Neural cell (in vitro differentiated cells): ENCODE measurements at regions not wholly inside any gene's neighbourhood (a gene's known extent, or its start where the extent isn't known, plus 50 kb on each side); places are given as distances from the start of the nearest gene placed in this dataset.

ENCODE experiments used
- H2AFZ ChIP-seq: fragments of 200-600, 300-800 bp; sonication (generic), shearing (Covaris generic); 2 replicates; pipeline ENCODE4 v1.6.0; 2014; ENCODE audit warnings: low read depth, mild to moderate bottlenecking, antibody characterized with exemption, low read length, moderate library complexity
- H3F3A ChIP-seq: fragments of 200-600 bp; shearing (Covaris generic); 2 replicates; pipeline ENCODE4 v1.6.1; 2016; ENCODE audit warnings: mild to moderate bottlenecking, moderate library complexity, mixed read lengths, antibody characterized with exemption, low read length; ENCODE audit not compliant: insufficient read depth, poor library complexity, severe bottlenecking
- H3K27ac ChIP-seq: fragments of 200-600, 300-800 bp; sonication (generic), shearing (Covaris generic); 2 replicates; pipeline ENCODE4 v1.5.1; 2014; ENCODE audit warnings: mild to moderate bottlenecking, low read length, moderate library complexity
- H3K27me3 ChIP-seq: fragments of 300-800, 200-600 bp; sonication (generic), shearing (Covaris generic); 2 replicates; pipeline ENCODE4 v1.6.0; 2014; ENCODE audit warnings: mild to moderate bottlenecking, low read depth, low read length, moderate library complexity; ENCODE audit not compliant: insufficient read depth
- H3K36me3 ChIP-seq: fragments of 300-800, 200-600 bp; sonication (generic), shearing (Covaris generic); 2 replicates; pipeline ENCODE4 v1.5.1; 2014; ENCODE audit warnings: mild to moderate bottlenecking, antibody characterized with exemption, low read length, moderate library complexity; ENCODE audit not compliant: insufficient read depth
- H3K4me2 ChIP-seq: fragments of 300-800, 200-600 bp; sonication (generic), shearing (Covaris generic); 2 replicates; pipeline ENCODE4 v1.6.0; 2014; ENCODE audit warnings: mild to moderate bottlenecking, low read length
- H3K4me3 ChIP-seq: fragments of 300-800, 200-600 bp; sonication (generic), shearing (Covaris generic); 2 replicates; pipeline ENCODE4 v1.5.1; 2014; ENCODE audit warnings: mild to moderate bottlenecking, low read length, moderate library complexity
- H3K79me2 ChIP-seq: fragments of 200-600 bp; shearing (Covaris generic); replicated peaks from 2 replicates; pipeline ENCODE4 v1.6.0; 2014; ENCODE audit warnings: mild to moderate bottlenecking, low read length, moderate library complexity; ENCODE audit not compliant: insufficient read depth
- H3K9ac ChIP-seq: fragments of 300-800, 200-600 bp; sonication (generic), shearing (Covaris generic); 2 replicates; pipeline ENCODE4 v1.6.1; 2016; ENCODE audit warnings: mild to moderate bottlenecking, low read length, mixed read lengths
- H3K9me2 ChIP-seq: fragments of 200-600 bp; shearing (Covaris generic); 2 replicates; pipeline ENCODE4 v1.6.1; 2016; ENCODE audit warnings: mild to moderate bottlenecking, low read length, mixed read lengths; ENCODE audit not compliant: insufficient read depth
- H3K9me3 ChIP-seq: fragments of 200-600, 300-800 bp; sonication (generic), shearing (Covaris generic); 2 replicates; pipeline ENCODE4 v1.6.1; 2016; ENCODE audit warnings: mild to moderate bottlenecking, mixed run types, low read length, moderate library complexity, mixed read lengths
- H4K20me1 ChIP-seq: fragments of 200-600 bp; shearing (Covaris generic); 2 replicates; pipeline ENCODE4 v1.6.1; 2016; ENCODE audit warnings: mild to moderate bottlenecking, mixed run types; ENCODE audit not compliant: insufficient read depth
- EP300 ChIP-seq: fragments of 450-650 bp; conservative IDR thresholded peaks from 2 replicates; pipeline ENCODE4 v1.6.1; 2014; ENCODE audit warnings: antibody characterized with exemption, mild to moderate bottlenecking, moderate library complexity; ENCODE audit not compliant: poor library complexity, severe bottlenecking
- EZH2 ChIP-seq: fragments of 200-600, 300-800 bp; shearing (Covaris generic), sonication (generic); IDR thresholded peaks from 2 replicates; pipeline ENCODE4 v1.6.1; 2014; ENCODE audit warnings: antibody characterized with exemption, low read length, borderline replicate concordance, mild to moderate bottlenecking; ENCODE audit not compliant: insufficient read depth, poor library complexity, severe bottlenecking
- MXI1 ChIP-seq: fragments of 450-650 bp; conservative IDR thresholded peaks from 2 replicates; pipeline ENCODE4 v1.6.1; 2014; ENCODE audit warnings: antibody characterized with exemption, mild to moderate bottlenecking; ENCODE audit not compliant: poor library complexity, severe bottlenecking
- POLR2AphosphoS5 ChIP-seq: IDR thresholded peaks from 2 replicates; pipeline ENCODE4 v1.6.1; 2012
- RAD21 ChIP-seq: fragments of 450-650 bp; conservative IDR thresholded peaks from 2 replicates; pipeline ENCODE4 v1.6.1; 2014; ENCODE audit warnings: antibody characterized with exemption, mild to moderate bottlenecking, moderate library complexity
- SMC3 ChIP-seq: fragments of 450-650 bp; conservative IDR thresholded peaks from 2 replicates; pipeline ENCODE4 v1.6.1; 2014; ENCODE audit warnings: antibody characterized with exemption, mild to moderate bottlenecking, moderate library complexity; ENCODE audit not compliant: poor library complexity
- TAF1 ChIP-seq: IDR thresholded peaks from 2 replicates; pipeline ENCODE4 v1.6.1; 2012; ENCODE audit warnings: low read depth
- TF ChIP-seq, protein P1 (sequence below): fragments of 450-650 bp; IDR thresholded peaks from 2 replicates; pipeline ENCODE4 v1.5.1; 2014; ENCODE audit warnings: antibody characterized with exemption, mild to moderate bottlenecking, moderate library complexity; ENCODE audit not compliant: poor library complexity, severe bottlenecking
- TF ChIP-seq, protein P2 (sequence below): IDR thresholded peaks from 2 replicates; pipeline ENCODE4 v1.6.1; 2012; ENCODE audit warnings: borderline replicate concordance

DNA sequence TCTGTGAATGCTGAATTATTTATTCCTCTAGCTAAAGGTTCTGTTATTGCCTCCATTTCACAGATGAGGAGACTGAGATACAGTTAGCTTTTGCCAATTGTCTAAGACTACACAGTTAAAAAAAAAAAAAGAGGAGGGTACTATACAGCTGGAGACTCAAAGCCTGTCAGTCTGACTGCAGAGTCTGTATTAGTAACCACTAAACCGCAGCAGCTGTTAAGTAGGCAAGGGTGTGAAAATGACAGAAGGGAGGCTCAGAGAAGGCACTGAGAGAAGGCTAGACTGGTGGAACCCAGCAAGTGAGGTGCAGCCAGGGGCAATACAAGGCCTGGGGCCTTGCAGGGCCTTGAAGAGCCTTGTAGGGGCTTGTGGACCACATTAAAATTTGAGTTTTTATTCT is 181.2 kb downstream of the CSNK2A3 start:
- no peaks in the 10 kb centered on the region for H3K79me2 ChIP-seq
- no peak overlapping the region for H3K4me2 ChIP-seq
- H3K9me2 ChIP-seq, result no peaks in the 10 kb centered on the region
- no peaks in the 10 kb centered on the region for H3K36me3 ChIP-seq
- no peaks in the 10 kb centered on the region for H4K20me1 ChIP-seq
- no peaks in the 10 kb centered on the region for H3F3A ChIP-seq
- no peak overlapping the region for H3K9ac ChIP-seq
- TF ChIP-seq TAF1 (no peak), MXI1 (no peak), EZH2 (no peak), SMC3 (no peak), RAD21 (no peak), EP300 (no peak), POLR2AphosphoS5 (no peak)
- TF ChIP-seq, protein P1, sequence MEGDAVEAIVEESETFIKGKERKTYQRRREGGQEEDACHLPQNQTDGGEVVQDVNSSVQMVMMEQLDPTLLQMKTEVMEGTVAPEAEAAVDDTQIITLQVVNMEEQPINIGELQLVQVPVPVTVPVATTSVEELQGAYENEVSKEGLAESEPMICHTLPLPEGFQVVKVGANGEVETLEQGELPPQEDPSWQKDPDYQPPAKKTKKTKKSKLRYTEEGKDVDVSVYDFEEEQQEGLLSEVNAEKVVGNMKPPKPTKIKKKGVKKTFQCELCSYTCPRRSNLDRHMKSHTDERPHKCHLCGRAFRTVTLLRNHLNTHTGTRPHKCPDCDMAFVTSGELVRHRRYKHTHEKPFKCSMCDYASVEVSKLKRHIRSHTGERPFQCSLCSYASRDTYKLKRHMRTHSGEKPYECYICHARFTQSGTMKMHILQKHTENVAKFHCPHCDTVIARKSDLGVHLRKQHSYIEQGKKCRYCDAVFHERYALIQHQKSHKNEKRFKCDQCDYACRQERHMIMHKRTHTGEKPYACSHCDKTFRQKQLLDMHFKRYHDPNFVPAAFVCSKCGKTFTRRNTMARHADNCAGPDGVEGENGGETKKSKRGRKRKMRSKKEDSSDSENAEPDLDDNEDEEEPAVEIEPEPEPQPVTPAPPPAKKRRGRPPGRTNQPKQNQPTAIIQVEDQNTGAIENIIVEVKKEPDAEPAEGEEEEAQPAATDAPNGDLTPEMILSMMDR, result no peak
- TF ChIP-seq, protein P2, sequence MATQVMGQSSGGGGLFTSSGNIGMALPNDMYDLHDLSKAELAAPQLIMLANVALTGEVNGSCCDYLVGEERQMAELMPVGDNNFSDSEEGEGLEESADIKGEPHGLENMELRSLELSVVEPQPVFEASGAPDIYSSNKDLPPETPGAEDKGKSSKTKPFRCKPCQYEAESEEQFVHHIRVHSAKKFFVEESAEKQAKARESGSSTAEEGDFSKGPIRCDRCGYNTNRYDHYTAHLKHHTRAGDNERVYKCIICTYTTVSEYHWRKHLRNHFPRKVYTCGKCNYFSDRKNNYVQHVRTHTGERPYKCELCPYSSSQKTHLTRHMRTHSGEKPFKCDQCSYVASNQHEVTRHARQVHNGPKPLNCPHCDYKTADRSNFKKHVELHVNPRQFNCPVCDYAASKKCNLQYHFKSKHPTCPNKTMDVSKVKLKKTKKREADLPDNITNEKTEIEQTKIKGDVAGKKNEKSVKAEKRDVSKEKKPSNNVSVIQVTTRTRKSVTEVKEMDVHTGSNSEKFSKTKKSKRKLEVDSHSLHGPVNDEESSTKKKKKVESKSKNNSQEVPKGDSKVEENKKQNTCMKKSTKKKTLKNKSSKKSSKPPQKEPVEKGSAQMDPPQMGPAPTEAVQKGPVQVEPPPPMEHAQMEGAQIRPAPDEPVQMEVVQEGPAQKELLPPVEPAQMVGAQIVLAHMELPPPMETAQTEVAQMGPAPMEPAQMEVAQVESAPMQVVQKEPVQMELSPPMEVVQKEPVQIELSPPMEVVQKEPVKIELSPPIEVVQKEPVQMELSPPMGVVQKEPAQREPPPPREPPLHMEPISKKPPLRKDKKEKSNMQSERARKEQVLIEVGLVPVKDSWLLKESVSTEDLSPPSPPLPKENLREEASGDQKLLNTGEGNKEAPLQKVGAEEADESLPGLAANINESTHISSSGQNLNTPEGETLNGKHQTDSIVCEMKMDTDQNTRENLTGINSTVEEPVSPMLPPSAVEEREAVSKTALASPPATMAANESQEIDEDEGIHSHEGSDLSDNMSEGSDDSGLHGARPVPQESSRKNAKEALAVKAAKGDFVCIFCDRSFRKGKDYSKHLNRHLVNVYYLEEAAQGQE, result no peak
- H3K9me3 ChIP-seq, result no peaks in the 10 kb centered on the region
- no peak overlapping the region for H3K27ac ChIP-seq
- no peak overlapping the region for H3K4me3 ChIP-seq
- no peak overlapping the region for H2AFZ ChIP-seq
- H3K27me3 ChIP-seq, result no peaks in the 10 kb centered on the region

GRCh38 chr11:11171285-11171684 is 181.8 kb downstream of the CSNK2A3 start:
- TF ChIP-seq EP300, result no peak
- TF ChIP-seq, protein P1, result no peak
- TF ChIP-seq SMC3, result no peak
- no peak for TF ChIP-seq MXI1
- no peak for TF ChIP-seq TAF1
- no peak for TF ChIP-seq POLR2AphosphoS5
- TF ChIP-seq RAD21, result no peak
- no peak for TF ChIP-seq EZH2
- TF ChIP-seq, protein P2, result no peak

More at GRCh38 chr11:11171285-11171684, 181.8 kb downstream of the CSNK2A3 start:
- Histone ChIP-seq H2AFZ (no peak overlapping the region), H3K9me2 (no peaks in the 10 kb centered on the region), H3K27me3 (no peaks in the 10 kb centered on the region), H3K9me3 (no peaks in the 10 kb centered on the region), H3K4me2 (no peak overlapping the region), H4K20me1 (no peaks in the 10 kb centered on the region), H3K4me3 (no peak overlapping the region), H3K9ac (no peak overlapping the region), H3K27ac (no peak overlapping the region), H3K36me3 (no peaks in the 10 kb centered on the region), H3K79me2 (no peaks in the 10 kb centered on the region), H3F3A (no peaks in the 10 kb centered on the region)
